ENCODE measurements at regions not wholly inside any gene's neighbourhood (a gene's known extent, or its start where the extent isn't known, plus 50 kb on each side); places are given as distances from the start of the nearest gene placed in this dataset.

- Histone ChIP-seq H3K36me3 (ENCODE audit: insufficient read depth, low read length) (no peaks in the 10 kb centered on the region), H3K27me3 (ENCODE audit: insufficient read depth, low read length, poor library complexity) (no peaks in the 10 kb centered on the region)
- no peak for TF ChIP-seq CTCF (IDR thresholded peaks at IDR 0.05; ENCODE audit: borderline replicate concordance, extremely low read depth, low read length, poor library complexity, severe bottlenecking)
- TF ChIP-seq EZH2 (IDR thresholded peaks at IDR 0.05; ENCODE audit: borderline replicate concordance, low read depth, low read length, severe bottlenecking), result no peak
Observed at GRCh38 chr11:69995697-69996096, 82.4 kb upstream of the ANO1 start.

GRCh38 chr11:69996451-69996850 lies 81.7 kb upstream of the ANO1 start:
- Histone ChIP-seq H2AFZ (ENCODE audit: low read depth, low read length) (no peak overlapping the region), H3K4me1 (ENCODE audit: insufficient read depth, low read length) (no peaks in the 10 kb centered on the region), H3K4me2 (ENCODE audit: insufficient read depth, low read length) (no peak overlapping the region), H3K27ac (ENCODE audit: low read length) (no peak overlapping the region), H3K9me3 (ENCODE audit: insufficient read depth, low read length, severe bottlenecking) (peaks cover 2% of the 10 kb centered on the region), H3K4me3 (ENCODE audit: low read depth in 1 of 2, low read length in 2 of 2) (no peak overlapping the region), H3K36me3 (ENCODE audit: insufficient read depth, low read length) (no peaks in the 10 kb centered on the region), H4K20me1 (ENCODE audit: insufficient read depth, low read length) (no peaks in the 10 kb centered on the region), H3K9ac (ENCODE audit: low read depth, low read length) (no peak overlapping the region), H3K79me2 (ENCODE audit: insufficient read depth, low read length) (no peaks in the 10 kb centered on the region), H3K27me3 (ENCODE audit: insufficient read depth, low read length, poor library complexity) (no peaks in the 10 kb centered on the region)
- TF ChIP-seq EZH2 (IDR thresholded peaks at IDR 0.05; ENCODE audit: borderline replicate concordance, low read depth, low read length, severe bottlenecking) (no peak), CTCF (IDR thresholded peaks at IDR 0.05; ENCODE audit: borderline replicate concordance, extremely low read depth, low read length, poor library complexity, severe bottlenecking) (no peak)
- no peak for DNase-seq
- ATAC-seq (ENCODE audit: insufficient read depth, low read depth), result no peak

More at GRCh38 chr11:69995697-69996096, 82.4 kb upstream of the ANO1 start:
- no peak overlapping the region for H3K4me3 ChIP-seq (ENCODE audit: low read depth in 1 of 2, low read length in 2 of 2)
- no peaks in the 10 kb centered on the region for H3K4me1 ChIP-seq (ENCODE audit: insufficient read depth, low read length)
- DNase-seq (no peak), ATAC-seq (ENCODE audit: insufficient read depth, low read depth) (no peak)
- no peak overlapping the region for H3K9ac ChIP-seq (ENCODE audit: low read depth, low read length)
- no peaks in the 10 kb centered on the region for H3K79me2 ChIP-seq (ENCODE audit: insufficient read depth, low read length)
- peaks cover 2% of the 10 kb centered on the region for H3K9me3 ChIP-seq (ENCODE audit: insufficient read depth, low read length, severe bottlenecking)
- H2AFZ ChIP-seq (ENCODE audit: low read depth, low read length), result no peak overlapping the region
- no peak overlapping the region for H3K4me2 ChIP-seq (ENCODE audit: insufficient read depth, low read length)
- H3K27ac ChIP-seq (ENCODE audit: low read length), result no peak overlapping the region
- no peaks in the 10 kb centered on the region for H4K20me1 ChIP-seq (ENCODE audit: insufficient read depth, low read length)

- Histone ChIP-seq H3K27ac (ENCODE audit: low read length) (no peak overlapping the region), H3K4me2 (ENCODE audit: insufficient read depth, low read length) (no peak overlapping the region), H3K4me1 (ENCODE audit: insufficient read depth, low read length) (no peaks in the 10 kb centered on the region), H3K9ac (ENCODE audit: low read depth, low read length) (no peak overlapping the region), H3K4me3 (ENCODE audit: low read depth in 1 of 2, low read length in 2 of 2) (no peak overlapping the region), H3K79me2 (ENCODE audit: insufficient read depth, low read length) (no peaks in the 10 kb centered on the region), H2AFZ (ENCODE audit: low read depth, low read length) (no peak overlapping the region), H3K36me3 (ENCODE audit: insufficient read depth, low read length) (no peaks in the 10 kb centered on the region), H4K20me1 (ENCODE audit: insufficient read depth, low read length) (no peaks in the 10 kb centered on the region), H3K9me3 (ENCODE audit: insufficient read depth, low read length, severe bottlenecking) (peaks cover 2% of the 10 kb centered on the region), H3K27me3 (ENCODE audit: insufficient read depth, low read length, poor library complexity) (no peaks in the 10 kb centered on the region)
- ATAC-seq (ENCODE audit: insufficient read depth, low read depth) (no peak), DNase-seq (no peak)
- no peak for TF ChIP-seq CTCF (IDR thresholded peaks at IDR 0.05; ENCODE audit: borderline replicate concordance, extremely low read depth, low read length, poor library complexity, severe bottlenecking)
- no peak for TF ChIP-seq EZH2 (IDR thresholded peaks at IDR 0.05; ENCODE audit: borderline replicate concordance, low read depth, low read length, severe bottlenecking)
Observed at GRCh38 chr11:69997352-69997751, 80.8 kb upstream of the ANO1 start.

GRCh38 chr11:69999721-70000120 lies 78.4 kb upstream of the ANO1 start:
- Histone ChIP-seq H3K4me2 (ENCODE audit: insufficient read depth, low read length) (no peak overlapping the region), H3K4me3 (ENCODE audit: low read depth in 1 of 2, low read length in 2 of 2) (no peak overlapping the region), H3K9me3 (ENCODE audit: insufficient read depth, low read length, severe bottlenecking) (no peaks in the 10 kb centered on the region), H3K4me1 (ENCODE audit: insufficient read depth, low read length) (no peaks in the 10 kb centered on the region), H3K79me2 (ENCODE audit: insufficient read depth, low read length) (no peaks in the 10 kb centered on the region), H3K27me3 (ENCODE audit: insufficient read depth, low read length, poor library complexity) (no peaks in the 10 kb centered on the region), H2AFZ (ENCODE audit: low read depth, low read length) (no peak overlapping the region), H3K9ac (ENCODE audit: low read depth, low read length) (no peak overlapping the region), H3K27ac (ENCODE audit: low read length) (no peak overlapping the region), H3K36me3 (ENCODE audit: insufficient read depth, low read length) (no peaks in the 10 kb centered on the region), H4K20me1 (ENCODE audit: insufficient read depth, low read length) (no peaks in the 10 kb centered on the region)
- TF ChIP-seq CTCF (IDR thresholded peaks at IDR 0.05; ENCODE audit: borderline replicate concordance, extremely low read depth, low read length, poor library complexity, severe bottlenecking) (no peak), EZH2 (IDR thresholded peaks at IDR 0.05; ENCODE audit: borderline replicate concordance, low read depth, low read length, severe bottlenecking) (no peak)
- DNase-seq (no peak), ATAC-seq (ENCODE audit: insufficient read depth, low read depth) (no peak)

All from DND-41 (cell line).